Transverse colon (tissue), 3 donors: ENCODE measurements at regions not wholly inside any gene's neighbourhood (a gene's known extent, or its start where the extent isn't known, plus 50 kb on each side); places are given as distances from the start of the nearest gene placed in this dataset.

Experiments
- CTCF ChIP-seq, 5 experiments: fragments of 200-600 bp in 3 of 5; fragments of 450-650 bp in 2 of 5; sonication (generic) in 3 of 5; IDR thresholded peaks; 1 replicate in 2 of 5; 2 replicates in 3 of 5; pipeline ENCODE4 v1.5.1; 2016 to 2017; ENCODE audit warnings: antibody characterized with exemption in 5 of 5, inconsistent platforms in 3 of 5, mild to moderate bottlenecking in 2 of 5, moderate library complexity in 1 of 5
- POLR2A ChIP-seq: fragments of 450-650 bp; IDR thresholded peaks from one replicate; pipeline ENCODE4 v1.6.1; 2016; ENCODE audit warnings: antibody characterized with exemption, mild to moderate bottlenecking, moderate library complexity

GRCh38 chr16:86850670-86851069, 272.3 kb downstream of the FOXL1 start:
- TF ChIP-seq CTCF (IDR thresholded peaks at IDR 0.05) = no peak
- TF ChIP-seq POLR2A = no peak
